ENCODE measurements at regions not wholly inside any gene's neighbourhood (a gene's known extent, or its start where the extent isn't known, plus 50 kb on each side); places are given as distances from the start of the nearest gene placed in this dataset.
A peak's percentile ranks its signal among the peaks of the same experiment; 100 is the strongest.

GRCh38 chr2:217529271-217529670, 473.5 kb downstream of the TNS1 start:
- no peak overlapping the region for H3K4me2 ChIP-seq (ENCODE audit: low read length)
- no peak overlapping the region for H3K9ac ChIP-seq (ENCODE audit: low read length)
- H3K36me3 ChIP-seq (ENCODE audit: insufficient read depth, low read length): no peaks in the 10 kb centered on the region
- Mint-ChIP-seq H3K9me3 (ENCODE audit: unreplicated experiment) (peaks cover 5% of the 10 kb centered on the region), H3K4me3 (ENCODE audit: unreplicated experiment) (no peak overlapping the region), H3K27ac (ENCODE audit: unreplicated experiment) (no peak overlapping the region), H3K4me1 (ENCODE audit: low read depth, unreplicated experiment) (peaks cover 6% of the 10 kb centered on the region), H3K36me3 (ENCODE audit: low read depth, unreplicated experiment) (no peaks in the 10 kb centered on the region), H3K27me3 (ENCODE audit: low read depth, unreplicated experiment) (peaks cover 5% of the 10 kb centered on the region)
- H3K27me3 ChIP-seq (ENCODE audit: insufficient read depth, low read length): peaks cover 9% of the 10 kb centered on the region
- no peak overlapping the region for H3K4me3 ChIP-seq (ENCODE audit: insufficient read depth, low read depth, low read length)
- TF ChIP-seq CTCF (IDR thresholded peaks at IDR 0.05; ENCODE audit: insufficient read depth, low read depth, low read length): no peak
- TF ChIP-seq EZH2 (IDR thresholded peaks at IDR 0.05; ENCODE audit: insufficient read depth, low read length): no peak
- no peaks in the 10 kb centered on the region for H3K9me3 ChIP-seq (ENCODE audit: insufficient read depth, low read depth, low read length)
- H4K20me1 ChIP-seq (ENCODE audit: insufficient read depth, low read length): no peaks in the 10 kb centered on the region
- no peak overlapping the region for H3K27ac ChIP-seq (ENCODE audit: low read depth, low read length)
- DNase-seq (ENCODE audit: low read depth) (no peak), FAIRE-seq (no peak)
- no peaks in the 10 kb centered on the region for H3K79me2 ChIP-seq (ENCODE audit: insufficient read depth, low read length)
- H2AFZ ChIP-seq (ENCODE audit: low read depth, low read length): no peak overlapping the region
- H3K4me1 ChIP-seq (ENCODE audit: insufficient read depth, low read length): no peaks in the 10 kb centered on the region

GRCh38 chr2:217527590-217528202, 475.1 kb downstream of the TNS1 start:
- Mint-ChIP-seq H3K27ac (ENCODE audit: unreplicated experiment) (no peak overlapping the region), H3K4me3 (ENCODE audit: unreplicated experiment) (no peak overlapping the region), H3K27me3 (ENCODE audit: low read depth, unreplicated experiment) (peaks cover 5% of the 10 kb centered on the region), H3K36me3 (ENCODE audit: low read depth, unreplicated experiment) (no peaks in the 10 kb centered on the region), H3K4me1 (ENCODE audit: low read depth, unreplicated experiment) (peaks cover 6% of the 10 kb centered on the region), H3K9me3 (ENCODE audit: unreplicated experiment) (peaks cover 3% of the 10 kb centered on the region)
- Histone ChIP-seq H2AFZ (ENCODE audit: low read depth, low read length) (no peak overlapping the region), H3K27ac (ENCODE audit: low read depth, low read length) (no peak overlapping the region), H3K4me2 (ENCODE audit: low read length) (no peak overlapping the region), H3K27me3 (ENCODE audit: insufficient read depth, low read length) (peaks cover 3% of the 10 kb centered on the region), H4K20me1 (ENCODE audit: insufficient read depth, low read length) (no peaks in the 10 kb centered on the region), H3K4me3 (ENCODE audit: insufficient read depth, low read depth, low read length) (no peak overlapping the region), H3K79me2 (ENCODE audit: insufficient read depth, low read length) (no peaks in the 10 kb centered on the region), H3K36me3 (ENCODE audit: insufficient read depth, low read length) (no peaks in the 10 kb centered on the region), H3K9ac (ENCODE audit: low read length) (no peak overlapping the region), H3K4me1 (ENCODE audit: insufficient read depth, low read length) (no peaks in the 10 kb centered on the region), H3K9me3 (ENCODE audit: insufficient read depth, low read depth, low read length) (no peaks in the 10 kb centered on the region)
- peak; percentile 55 for DNase-seq (ENCODE audit: low read depth)
- FAIRE-seq: no peak
- TF ChIP-seq EZH2 (IDR thresholded peaks at IDR 0.05; ENCODE audit: insufficient read depth, low read length): no peak

DNA sequence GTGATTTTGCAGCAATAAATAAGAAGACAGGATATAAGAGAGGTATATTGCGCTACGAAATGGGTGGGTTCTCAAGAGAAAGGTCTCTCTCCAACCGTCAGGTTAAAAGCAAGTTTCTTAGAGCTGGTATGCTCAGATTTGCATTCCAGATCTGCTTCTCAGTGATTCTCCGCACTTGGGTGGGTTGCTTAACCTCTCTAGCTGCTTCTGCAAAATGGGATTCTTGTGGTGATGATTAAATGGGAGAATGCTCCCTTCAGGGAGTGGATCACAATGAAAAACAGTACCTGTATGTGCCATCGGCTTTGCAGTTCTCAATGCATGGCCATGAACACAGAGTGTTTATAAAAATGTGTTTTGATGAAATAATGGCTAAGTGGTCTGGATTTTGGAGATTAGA, 477.7 kb downstream of the TNS1 start:
- H3K79me2 ChIP-seq (ENCODE audit: insufficient read depth, low read length): no peaks in the 10 kb centered on the region
- H3K4me1 ChIP-seq (ENCODE audit: insufficient read depth, low read length): peaks cover 4% of the 10 kb centered on the region
- peaks cover 2% of the 10 kb centered on the region for H3K27me3 ChIP-seq (ENCODE audit: insufficient read depth, low read length)
- no peak overlapping the region for H3K27ac ChIP-seq (ENCODE audit: low read depth, low read length)
- peaks cover 3% of the 10 kb centered on the region for H3K4me1 Mint-ChIP-seq (ENCODE audit: low read depth, unreplicated experiment)
- no peak overlapping the region for H2AFZ ChIP-seq (ENCODE audit: low read depth, low read length)
- H3K9me3 Mint-ChIP-seq (ENCODE audit: unreplicated experiment): no peaks in the 10 kb centered on the region
- H3K36me3 Mint-ChIP-seq (ENCODE audit: low read depth, unreplicated experiment): no peaks in the 10 kb centered on the region
- no peaks in the 10 kb centered on the region for H3K36me3 ChIP-seq (ENCODE audit: insufficient read depth, low read length)
- FAIRE-seq: no peak
- no peaks in the 10 kb centered on the region for H3K9me3 ChIP-seq (ENCODE audit: insufficient read depth, low read depth, low read length)
- H3K4me2 ChIP-seq (ENCODE audit: low read length): no peak overlapping the region
- no peak overlapping the region for H3K9ac ChIP-seq (ENCODE audit: low read length)
- no peak for TF ChIP-seq EZH2 (IDR thresholded peaks at IDR 0.05; ENCODE audit: insufficient read depth, low read length)
- TF ChIP-seq CTCF (IDR thresholded peaks at IDR 0.05; ENCODE audit: insufficient read depth, low read depth, low read length): no peak
- peaks cover 5% of the 10 kb centered on the region for H3K27me3 Mint-ChIP-seq (ENCODE audit: low read depth, unreplicated experiment)
- no peak for DNase-seq (ENCODE audit: low read depth)
- H4K20me1 ChIP-seq (ENCODE audit: insufficient read depth, low read length): no peaks in the 10 kb centered on the region
- H3K27ac Mint-ChIP-seq (ENCODE audit: unreplicated experiment): peak overlapping the region; percentile 16
- H3K4me3 Mint-ChIP-seq (ENCODE audit: unreplicated experiment): no peak overlapping the region
- H3K4me3 ChIP-seq (ENCODE audit: insufficient read depth, low read depth, low read length): no peak overlapping the region
